HL-60 (cell line): ENCODE measurements at regions not wholly inside any gene's neighbourhood (a gene's known extent, or its start where the extent isn't known, plus 50 kb on each side); places are given as distances from the start of the nearest gene placed in this dataset.

Experiments used
- DNase-seq, 2 experiments: peaks; one replicate each; pipeline ENCODE4 v3.0.0-alpha.2; 2010 to 2020; ENCODE audit warnings: low read depth in 1 of 2, low spot score in 1 of 2
- H3K27ac ChIP-seq: fragments of 250-450 bp; sonication (Bioruptor Pico); replicated peaks from 2 replicates; pipeline ENCODE4 v1.5.1; 2020; ENCODE audit warnings: mild to moderate bottlenecking, moderate library complexity
- H3K27me3 ChIP-seq: fragments of 250-450 bp; sonication (Bioruptor Pico); 2 replicates; pipeline ENCODE4 v1.5.1; 2021; ENCODE audit warnings: mild to moderate bottlenecking, moderate library complexity; ENCODE audit not compliant: insufficient read depth, poor library complexity, severe bottlenecking
- H3K4me3 ChIP-seq: replicated peaks from 2 replicates; pipeline ENCODE4 v1.5.1; 2011; ENCODE audit warnings: mild to moderate bottlenecking, control low read depth, low read length; ENCODE audit not compliant: insufficient read depth
- CTCF ChIP-seq: IDR thresholded peaks from one replicate; pipeline ENCODE4 v1.5.1; 2011; ENCODE audit warnings: low read length, control low read depth, inconsistent platforms; ENCODE audit not compliant: insufficient read depth
- GABPA ChIP-seq: IDR thresholded peaks from 2 replicates; pipeline ENCODE4 v1.6.1; 2012; ENCODE audit warnings: low read depth
- POLR2AphosphoS5 ChIP-seq: IDR thresholded peaks from 2 replicates; pipeline ENCODE4 v1.6.1; 2012; ENCODE audit warnings: low read depth
- REST ChIP-seq: IDR thresholded peaks from 2 replicates; pipeline ENCODE4 v1.6.1; 2012; ENCODE audit warnings: low read depth; ENCODE audit not compliant: insufficient replicate concordance
- SPI1 ChIP-seq: IDR thresholded peaks from 2 replicates; pipeline ENCODE4 v1.6.1; 2012; ENCODE audit warnings: low read depth, mild to moderate bottlenecking, borderline replicate concordance

GRCh38 chr7:80977751-80978150, 58.9 kb upstream of the SEMA3C start:
- no peak for TF ChIP-seq REST
- TF ChIP-seq SPI1: no peak
- no peak for TF ChIP-seq CTCF
- no peak for TF ChIP-seq POLR2AphosphoS5
- no peak for TF ChIP-seq GABPA
- no peak for DNase-seq
- Histone ChIP-seq H3K4me3 (no peak overlapping the region), H3K27ac (no peak overlapping the region), H3K27me3 (no peaks in the 10 kb centered on the region)

- Histone ChIP-seq H3K4me3 (no peak overlapping the region), H3K27ac (no peak overlapping the region), H3K27me3 (no peaks in the 10 kb centered on the region)
- TF ChIP-seq POLR2AphosphoS5 (no peak), GABPA (no peak), REST (no peak), SPI1 (no peak), CTCF (no peak)
- no peak for DNase-seq
These were observed 55.8 kb upstream of the SEMA3C start for GRCh38 chr7:80974396-80975358.

GRCh38 chr7:80971225-80971624, 52.4 kb upstream of the SEMA3C start:
- no peak overlapping the region for H3K27ac ChIP-seq
- no peaks in the 10 kb centered on the region for H3K27me3 ChIP-seq
- no peak overlapping the region for H3K4me3 ChIP-seq
- no peak for DNase-seq
- TF ChIP-seq SPI1: no peak
